Embryonic facial prominence (tissue), 1 donor: ENCODE measurements at regions not wholly inside any gene's neighbourhood (a gene's known extent, or its start where the extent isn't known, plus 50 kb on each side); places are given as distances from the start of the nearest gene placed in this dataset.
A peak's percentile ranks its signal among the peaks of the same experiment; 100 is the strongest.
"Not testable (repeated sequence)": the region's sequence is repeated elsewhere in the genome, so short reads cannot be mapped to it uniquely, and the experiment has no call there.

Source experiments
- DNase-seq: peaks from one replicate; pipeline ENCODE4 v3.0.0-alpha.2; 2016; ENCODE audit errors: extremely low spot score

- DNase-seq, result no peak
Measured at GRCh38 chr7:131681961-131682360, 125.5 kb upstream of the PODXL start.

- not testable (repeated sequence) for DNase-seq
Measured at GRCh38 chr7:131679071-131679470, 122.6 kb upstream of the PODXL start.

- not testable (repeated sequence) for DNase-seq
Measured at GRCh38 chr7:131676850-131677249, 120.4 kb upstream of the PODXL start.

- no peak for DNase-seq
Measured at GRCh38 chr7:131674131-131674530, 117.7 kb upstream of the PODXL start.

- DNase-seq, result no peak
Measured at GRCh38 chr7:131673576-131673975, 117.1 kb upstream of the PODXL start.

- no peak for DNase-seq
Measured at GRCh38 chr7:131670406-131670805, 114.0 kb upstream of the PODXL start.

GRCh38 chr7:131667699-131668098, 111.3 kb upstream of the PODXL start:
- no peak for DNase-seq

GRCh38 chr7:131665021-131665420, 108.6 kb upstream of the PODXL start:
- DNase-seq, result no peak

- DNase-seq, result no peak
Measured at GRCh38 chr7:131664570-131664969, 108.1 kb upstream of the PODXL start.

GRCh38 chr7:131662301-131662873, 106.0 kb upstream of the PODXL start:
- DNase-seq, result not testable (repeated sequence)

- no peak for DNase-seq
Measured at GRCh38 chr7:131657881-131658280, 101.5 kb upstream of the PODXL start.

- no peak for DNase-seq
Measured at GRCh38 chr7:131656980-131657723, 100.7 kb upstream of the PODXL start.

- DNase-seq, result no peak
Measured at GRCh38 chr7:131655866-131656265, 99.4 kb upstream of the PODXL start.

GRCh38 chr7:131655447-131655846, 99.0 kb upstream of the PODXL start:
- DNase-seq, result no peak

GRCh38 chr7:131654668-131655326, 98.4 kb upstream of the PODXL start:
- peak; percentile 34 for DNase-seq

GRCh38 chr7:131654249-131654558, 97.8 kb upstream of the PODXL start:
- DNase-seq, result no peak

GRCh38 chr7:131653418-131654248, 97.2 kb upstream of the PODXL start:
- DNase-seq, result no peak

- no peak for DNase-seq
Measured at GRCh38 chr7:131652934-131653333, 96.5 kb upstream of the PODXL start.

GRCh38 chr7:131652194-131652593, 95.8 kb upstream of the PODXL start:
- DNase-seq, result no peak

GRCh38 chr7:131649879-131650278, 93.5 kb upstream of the PODXL start:
- no peak for DNase-seq

GRCh38 chr7:131649003-131649541, 92.6 kb upstream of the PODXL start:
- no peak for DNase-seq

GRCh38 chr7:131648491-131648890, 92.1 kb upstream of the PODXL start:
- DNase-seq, result no peak
